Kidney (tissue), 13 donors: ENCODE measurements at regions not wholly inside any gene's neighbourhood (a gene's known extent, or its start where the extent isn't known, plus 50 kb on each side); places are given as distances from the start of the nearest gene placed in this dataset.

Experiments used
- DNase-seq, 5 donors: peaks; one replicate each; pipeline ENCODE4 v3.0.0-alpha.2; 2013 to 2020
- FAIRE-seq: peaks from 2 replicates; lab custom pipeline; 2012; peaks lifted over from hg19 to GRCh38; lab: Jason Lieb, UNC
- H3K27ac ChIP-seq, 2 donors: one replicate each; pipeline ENCODE4 v1.7.0; 2013; ENCODE audit warnings: low read depth in 2 of 2, low read length in 2 of 2, inconsistent platforms in 1 of 2
- H3K27me3 ChIP-seq: one replicate; pipeline ENCODE4 v1.7.1; 2013; ENCODE audit warnings: low read length, inconsistent platforms; ENCODE audit not compliant: control insufficient read depth, insufficient read depth
- H3K36me3 ChIP-seq, 3 donors: one replicate each; pipeline versions ENCODE4 v1.7.0 to v1.7.1; 2013; ENCODE audit warnings: low read length in 3 of 3, control low read depth in 1 of 3, inconsistent platforms in 1 of 3; ENCODE audit not compliant: insufficient read depth in 3 of 3, control insufficient read depth in 2 of 3
- H3K4me1 ChIP-seq, 3 donors: one replicate each; pipeline versions ENCODE4 v1.7.0 to v1.7.1; 2013; ENCODE audit warnings: low read length in 3 of 3, inconsistent platforms in 1 of 3, low read depth in 1 of 3; ENCODE audit not compliant: control insufficient read depth in 2 of 3, insufficient read depth in 2 of 3
- H3K4me3 ChIP-seq, 3 donors: one replicate each; pipeline versions ENCODE4 v1.7.0 to v1.8.1; 2013; ENCODE audit warnings: low read length in 3 of 3, control low read depth in 1 of 3, inconsistent platforms in 1 of 3
- H3K9ac ChIP-seq, 3 donors: one replicate each; pipeline versions ENCODE4 v1.7.0 to v1.7.1; 2013; ENCODE audit warnings: low read length in 3 of 3, control low read depth in 1 of 3, inconsistent platforms in 1 of 3
- H3K9me3 ChIP-seq, 3 donors: one replicate each; pipeline versions ENCODE4 v1.7.0 to v1.7.1; 2013; ENCODE audit warnings: low read length in 3 of 3, control low read depth in 1 of 3, inconsistent platforms in 1 of 3; ENCODE audit not compliant: control insufficient read depth in 2 of 3, insufficient read depth in 1 of 3
- CTCF ChIP-seq: IDR thresholded peaks from 3 replicates; pipeline ENCODE4 v1.5.1; 2012; ENCODE audit warnings: mild to moderate bottlenecking, moderate library complexity, borderline replicate concordance; ENCODE audit not compliant: insufficient read depth; ENCODE audit errors: extremely low read depth
- intact Hi-C: fragments of 100-400 bp; cut with DNase I; formaldehyde crosslinking; loops from one replicate; pipeline ENCODE4 v1.11.1; 2022
- donor health status: control.
- donor health status: control.
- donor health status: control.
- donor health status: control.
- donor health status: control.
- donor health status: DM: yes; HTN: yes; CAD: no.
- donor health status: Normal renal cell carcinoma (clear cell type).

DNA sequence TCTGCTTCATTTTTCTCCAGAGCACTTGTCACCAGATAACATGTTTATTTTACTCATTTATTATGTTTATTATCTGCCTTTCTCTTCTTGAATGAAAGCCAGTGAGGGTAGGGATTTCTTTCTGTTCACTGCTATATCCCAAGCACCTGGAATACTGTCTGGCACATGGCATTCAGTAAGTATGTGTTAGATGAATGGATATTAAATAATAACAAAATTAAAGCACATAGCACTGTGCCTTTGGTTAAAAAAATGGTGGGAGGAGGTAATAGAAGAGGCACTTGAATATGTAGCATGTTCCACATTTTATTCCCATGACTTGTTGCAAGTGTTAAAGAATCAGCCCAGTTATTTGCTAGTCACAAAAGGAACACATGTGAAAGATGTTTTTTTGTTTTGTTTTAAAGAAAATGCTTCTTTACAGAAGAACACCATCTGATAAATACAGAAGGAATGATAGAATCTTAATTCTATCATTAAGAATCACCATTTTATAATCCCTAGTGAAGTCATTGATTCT, 151.0 kb downstream of the DLEU7 start:
- Histone ChIP-seq H3K4me3 (no peak overlapping the region), H3K27me3 (no peaks in the 10 kb centered on the region), H3K27ac (no peak overlapping the region), H3K4me1 (peaks cover 0 to 2% (median 0%) of the 10 kb centered on the region in 3 donors), H3K9ac (no peak overlapping the region), H3K9me3 (no peaks in the 10 kb centered on the region), H3K36me3 (no peaks in the 10 kb centered on the region)
- no peak for TF ChIP-seq CTCF
- no peak for FAIRE-seq
- intact Hi-C loops: no loop called here
- no peak for DNase-seq

DNA sequence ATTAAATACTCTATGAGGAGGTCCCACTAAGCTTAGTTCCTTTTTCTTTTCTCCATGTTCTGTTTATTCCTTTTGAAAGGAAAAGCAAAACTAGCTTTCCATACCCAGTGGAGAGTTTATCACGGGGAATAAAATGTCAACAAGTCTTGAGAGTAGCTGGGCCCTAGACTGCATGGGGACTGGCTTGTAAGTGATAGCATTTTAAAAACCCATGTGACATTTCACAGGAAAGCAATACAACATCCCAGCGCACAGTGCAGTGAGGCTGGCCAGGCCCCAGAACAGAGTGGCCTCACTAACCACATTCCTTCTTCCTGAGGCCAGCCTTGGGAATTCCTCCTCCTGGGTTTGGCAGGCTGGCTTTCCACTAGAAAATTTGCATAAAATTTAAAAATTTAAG, 149.8 kb downstream of the DLEU7 start:
- intact Hi-C loops: no loop called here
- no peaks in the 10 kb centered on the region for H3K36me3 ChIP-seq
- DNase-seq (peak in 3 of 5 donors; percentile 33 to 79 (median 44)), FAIRE-seq (no peak)
- H3K27ac ChIP-seq: no peak overlapping the region
- no peak for TF ChIP-seq CTCF
- no peak overlapping the region for H3K4me3 ChIP-seq
- H3K4me1 ChIP-seq: peaks cover 0 to 6% (median 0%) of the 10 kb centered on the region in 3 donors
- H3K27me3 ChIP-seq: no peaks in the 10 kb centered on the region
- no peak overlapping the region for H3K9ac ChIP-seq
- no peaks in the 10 kb centered on the region for H3K9me3 ChIP-seq

DNA sequence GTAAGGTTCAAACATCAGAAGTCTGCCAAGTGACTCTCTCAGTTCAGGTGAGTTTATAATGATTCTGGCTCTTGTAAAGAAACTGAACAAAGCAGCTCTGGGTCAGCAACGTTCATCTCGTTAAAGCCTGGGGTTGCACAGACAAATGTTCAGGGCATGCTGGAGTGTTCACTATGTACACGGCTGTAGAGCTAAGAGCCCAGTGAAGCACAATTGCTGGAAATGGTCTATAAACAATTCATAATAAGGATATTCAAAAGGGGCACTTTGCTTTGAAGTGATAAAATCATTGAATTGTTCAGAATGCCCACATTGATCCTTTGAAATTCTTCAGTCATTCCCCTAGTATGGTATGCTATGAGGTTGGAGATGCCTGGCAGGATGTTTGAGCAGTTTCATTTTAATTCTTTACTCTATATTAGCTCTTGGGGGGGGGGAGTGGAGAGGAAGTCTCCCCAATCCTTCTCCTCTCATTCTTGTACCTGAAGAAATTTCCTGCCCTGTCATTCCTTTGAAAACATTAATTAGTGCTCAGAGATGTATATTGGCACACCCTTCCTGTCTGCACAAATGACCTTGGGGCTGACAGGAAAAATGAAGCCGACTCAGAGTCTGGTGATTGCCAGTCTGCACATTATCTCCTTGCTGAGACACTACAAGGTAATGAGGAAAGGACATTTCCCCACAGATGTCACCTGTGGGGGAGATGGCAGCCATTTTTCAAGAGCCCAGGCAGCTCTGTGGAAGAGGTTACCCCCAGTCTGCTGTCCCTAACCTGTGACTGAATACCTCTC, 145.5 kb downstream of the DLEU7 start:
- DNase-seq (no peak), FAIRE-seq (no peak)
- TF ChIP-seq CTCF: no peak
- Histone ChIP-seq H3K27me3 (no peaks in the 10 kb centered on the region), H3K36me3 (no peaks in the 10 kb centered on the region), H3K9me3 (no peaks in the 10 kb centered on the region), H3K9ac (no peak overlapping the region), H3K27ac (no peak overlapping the region), H3K4me1 (peaks cover 0 to 8% (median 6%) of the 10 kb centered on the region in 3 donors), H3K4me3 (no peak overlapping the region)
- intact Hi-C loops: no loop called here
